Parathyroid adenoma (tissue), 2 donors: ENCODE measurements at regions not wholly inside any gene's neighbourhood (a gene's known extent, or its start where the extent isn't known, plus 50 kb on each side); places are given as distances from the start of the nearest gene placed in this dataset.

Source experiments
- H2AFZ ChIP-seq: fragments of 300-600 bp; sonication (generic); one replicate; pipeline ENCODE4 v1.7.0; 2017; ENCODE audit warnings: antibody characterized with exemption, mild to moderate bottlenecking
- H3K27ac ChIP-seq: fragments of 300-600 bp; sonication (generic); one replicate; pipeline ENCODE4 v1.7.0; 2017
- H3K27me3 ChIP-seq: fragments of 300-600 bp; sonication (generic); one replicate; pipeline ENCODE4 v1.7.0; 2017; ENCODE audit warnings: low read length; ENCODE audit not compliant: control insufficient read depth, insufficient read depth
- H3K36me3 ChIP-seq: fragments of 300-600 bp; sonication (generic); one replicate; pipeline ENCODE4 v1.7.0; 2017; ENCODE audit warnings: low read length; ENCODE audit not compliant: control insufficient read depth, insufficient read depth
- H3K4me1 ChIP-seq: fragments of 300-600 bp; sonication (generic); one replicate; pipeline ENCODE4 v1.7.0; 2017; ENCODE audit warnings: control low read depth
- H3K4me2 ChIP-seq: fragments of 300-600 bp; sonication (generic); one replicate; pipeline ENCODE4 v1.7.0; 2017; ENCODE audit warnings: low read length
- H3K4me3 ChIP-seq: fragments of 300-600 bp; sonication (generic); one replicate; pipeline ENCODE4 v1.7.0; 2017; ENCODE audit warnings: low read depth, low read length
- H3K79me2 ChIP-seq: fragments of 300-600 bp; sonication (generic); one replicate; pipeline ENCODE4 v1.7.0; 2017; ENCODE audit warnings: control low read depth
- H3K9ac ChIP-seq: fragments of 300-600 bp; sonication (generic); one replicate; pipeline ENCODE4 v1.7.0; 2017; ENCODE audit warnings: mild to moderate bottlenecking
- H3K9me3 ChIP-seq: fragments of 300-600 bp; sonication (generic); one replicate; pipeline ENCODE4 v1.7.0; 2017; ENCODE audit warnings: low read length; ENCODE audit not compliant: control insufficient read depth
- TF ChIP-seq, protein P1 (sequence below): fragments of 300-600 bp; sonication (generic); IDR thresholded peaks from one replicate; pipeline ENCODE4 v1.7.0; 2017; ENCODE audit warnings: antibody characterized with exemption, mild to moderate bottlenecking
- donor health status: primary hyperparathyroidism.

DNA sequence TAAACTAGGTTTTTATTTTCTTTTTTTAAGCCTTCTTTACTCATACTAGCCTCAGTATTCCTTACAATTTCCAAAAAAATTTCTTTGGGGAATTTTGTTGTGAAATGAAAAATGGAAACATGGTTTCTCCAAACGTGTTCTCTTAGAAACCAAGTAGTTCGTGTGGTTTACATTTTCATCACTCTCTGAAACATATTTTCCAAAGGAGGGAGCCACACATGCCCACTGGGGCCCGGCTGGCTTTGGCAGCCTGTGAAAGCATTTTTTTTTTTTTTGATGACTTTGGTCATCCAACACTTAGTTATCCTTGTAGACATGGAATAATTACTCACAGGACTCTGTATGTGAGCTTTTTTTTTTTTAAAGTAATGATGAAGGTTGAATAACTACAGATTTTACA lies 169.6 kb downstream of the C7orf25 start:
- Histone ChIP-seq H3K36me3 (no peaks in the 10 kb centered on the region), H2AFZ (no peak overlapping the region), H3K79me2 (no peaks in the 10 kb centered on the region), H3K9me3 (no peaks in the 10 kb centered on the region), H3K4me1 (no peaks in the 10 kb centered on the region), H3K4me2 (no peak overlapping the region), H3K27ac (no peak overlapping the region), H3K9ac (no peak overlapping the region), H3K4me3 (no peak overlapping the region), H3K27me3 (no peaks in the 10 kb centered on the region)
- TF ChIP-seq, protein P1, sequence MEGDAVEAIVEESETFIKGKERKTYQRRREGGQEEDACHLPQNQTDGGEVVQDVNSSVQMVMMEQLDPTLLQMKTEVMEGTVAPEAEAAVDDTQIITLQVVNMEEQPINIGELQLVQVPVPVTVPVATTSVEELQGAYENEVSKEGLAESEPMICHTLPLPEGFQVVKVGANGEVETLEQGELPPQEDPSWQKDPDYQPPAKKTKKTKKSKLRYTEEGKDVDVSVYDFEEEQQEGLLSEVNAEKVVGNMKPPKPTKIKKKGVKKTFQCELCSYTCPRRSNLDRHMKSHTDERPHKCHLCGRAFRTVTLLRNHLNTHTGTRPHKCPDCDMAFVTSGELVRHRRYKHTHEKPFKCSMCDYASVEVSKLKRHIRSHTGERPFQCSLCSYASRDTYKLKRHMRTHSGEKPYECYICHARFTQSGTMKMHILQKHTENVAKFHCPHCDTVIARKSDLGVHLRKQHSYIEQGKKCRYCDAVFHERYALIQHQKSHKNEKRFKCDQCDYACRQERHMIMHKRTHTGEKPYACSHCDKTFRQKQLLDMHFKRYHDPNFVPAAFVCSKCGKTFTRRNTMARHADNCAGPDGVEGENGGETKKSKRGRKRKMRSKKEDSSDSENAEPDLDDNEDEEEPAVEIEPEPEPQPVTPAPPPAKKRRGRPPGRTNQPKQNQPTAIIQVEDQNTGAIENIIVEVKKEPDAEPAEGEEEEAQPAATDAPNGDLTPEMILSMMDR, result no peak

DNA sequence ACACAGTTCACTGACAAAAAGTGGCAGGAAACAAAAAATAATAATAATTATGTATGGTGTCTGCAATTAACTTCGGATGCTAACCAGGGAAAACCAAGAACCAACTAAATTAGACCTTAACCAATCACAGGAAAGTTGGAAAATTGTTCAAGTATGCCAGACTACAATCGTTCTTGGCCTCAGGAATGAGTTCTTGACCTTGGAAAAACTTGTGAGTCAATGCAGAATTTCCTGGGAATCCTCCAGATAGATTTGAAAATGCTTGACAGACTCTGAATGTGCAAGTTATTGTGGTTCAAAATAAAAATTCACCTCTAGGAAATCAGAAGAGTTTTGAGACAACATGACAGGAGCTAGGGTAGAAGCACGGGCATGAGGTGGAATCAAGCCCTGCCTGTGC lies 171.5 kb downstream of the C7orf25 start:
- Histone ChIP-seq H3K27me3 (no peaks in the 10 kb centered on the region), H3K4me1 (no peaks in the 10 kb centered on the region), H3K4me2 (no peak overlapping the region), H2AFZ (no peak overlapping the region), H3K9me3 (no peaks in the 10 kb centered on the region), H3K79me2 (no peaks in the 10 kb centered on the region), H3K27ac (no peak overlapping the region), H3K36me3 (no peaks in the 10 kb centered on the region), H3K4me3 (no peak overlapping the region), H3K9ac (no peak overlapping the region)
- TF ChIP-seq, protein P1, result no peak

DNA sequence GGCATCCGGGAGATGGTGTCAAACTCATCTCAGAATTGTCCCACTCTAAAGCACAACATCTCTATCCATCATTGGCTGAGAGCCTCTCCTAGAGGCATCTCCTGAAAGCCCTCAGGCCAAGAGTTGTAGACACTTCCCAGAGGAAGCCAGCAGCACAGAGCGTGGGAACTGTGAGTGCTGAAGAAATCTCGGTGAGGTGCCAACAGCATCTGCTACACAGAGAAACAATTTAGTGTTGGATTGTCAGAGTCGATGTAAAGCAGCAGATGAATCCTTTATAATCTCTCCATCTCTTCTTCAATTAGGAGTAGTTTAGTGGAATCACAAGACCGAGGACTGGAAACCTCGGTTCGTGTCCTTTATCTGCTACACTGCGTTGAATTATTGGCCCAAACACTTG lies 172.2 kb downstream of the C7orf25 start:
- Histone ChIP-seq H2AFZ (no peak overlapping the region), H3K79me2 (no peaks in the 10 kb centered on the region), H3K36me3 (no peaks in the 10 kb centered on the region), H3K9me3 (no peaks in the 10 kb centered on the region), H3K4me3 (no peak overlapping the region), H3K27ac (no peak overlapping the region), H3K27me3 (no peaks in the 10 kb centered on the region), H3K4me1 (no peaks in the 10 kb centered on the region), H3K9ac (no peak overlapping the region), H3K4me2 (no peak overlapping the region)
- TF ChIP-seq, protein P1, result no peak

DNA sequence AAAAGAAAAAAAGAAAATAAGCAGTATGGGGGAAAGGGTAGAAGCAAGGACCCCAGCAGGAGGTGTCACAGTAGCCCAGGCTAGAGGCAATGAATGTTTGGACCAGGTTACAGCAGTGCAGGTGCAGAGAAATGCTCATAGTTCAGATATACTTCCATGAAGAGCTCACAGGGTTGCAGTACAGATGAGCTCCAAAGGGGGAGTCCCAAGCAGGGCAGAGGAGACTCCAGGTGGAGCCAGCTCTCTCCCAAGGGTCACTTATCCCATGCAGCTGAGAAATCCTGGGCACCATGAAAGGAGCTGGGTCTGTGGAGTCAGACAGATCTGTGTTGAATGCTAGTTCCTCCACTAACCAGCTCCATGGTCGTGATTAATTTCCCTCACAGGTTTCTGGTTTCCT lies 174.9 kb downstream of the C7orf25 start:
- H3K9me3 ChIP-seq, result no peaks in the 10 kb centered on the region
- no peak overlapping the region for H3K4me3 ChIP-seq
- no peaks in the 10 kb centered on the region for H3K4me1 ChIP-seq
- H3K36me3 ChIP-seq, result no peaks in the 10 kb centered on the region
- H3K79me2 ChIP-seq, result no peaks in the 10 kb centered on the region
- TF ChIP-seq, protein P1, result no peak
- H3K4me2 ChIP-seq, result no peak overlapping the region
- no peak overlapping the region for H2AFZ ChIP-seq
- no peak overlapping the region for H3K27ac ChIP-seq
- no peak overlapping the region for H3K9ac ChIP-seq
- H3K27me3 ChIP-seq, result no peaks in the 10 kb centered on the region

DNA sequence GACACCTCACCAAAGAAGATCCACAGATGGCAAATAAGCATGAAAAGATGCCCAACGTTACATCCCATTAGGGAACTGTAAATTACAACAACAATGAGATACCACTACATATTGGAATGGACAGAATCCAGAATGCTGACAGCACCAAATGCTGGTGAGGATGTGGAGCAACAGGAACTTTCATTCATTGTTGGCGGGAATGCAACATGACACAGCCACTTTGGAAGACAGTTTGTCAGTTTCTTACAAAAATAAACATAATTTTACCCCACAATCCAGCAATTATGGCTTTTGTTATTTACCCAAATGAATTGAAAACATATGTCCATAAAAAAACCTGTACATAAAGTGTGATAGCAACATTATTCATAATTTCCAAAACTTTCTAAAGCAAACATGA lies 176.8 kb downstream of the C7orf25 start:
- no peaks in the 10 kb centered on the region for H3K9me3 ChIP-seq
- TF ChIP-seq, protein P1, result no peak
- H2AFZ ChIP-seq, result no peak overlapping the region
- H3K36me3 ChIP-seq, result no peaks in the 10 kb centered on the region
- no peaks in the 10 kb centered on the region for H3K4me1 ChIP-seq
- H3K27me3 ChIP-seq, result no peaks in the 10 kb centered on the region
- H3K79me2 ChIP-seq, result no peaks in the 10 kb centered on the region
- H3K9ac ChIP-seq, result no peak overlapping the region
- no peak overlapping the region for H3K27ac ChIP-seq
- H3K4me3 ChIP-seq, result no peak overlapping the region
- H3K4me2 ChIP-seq, result no peak overlapping the region
